ENCODE measurements at regions not wholly inside any gene's neighbourhood (a gene's known extent, or its start where the extent isn't known, plus 50 kb on each side); places are given as distances from the start of the nearest gene placed in this dataset.
A peak's percentile ranks its signal among the peaks of the same experiment; 100 is the strongest.

DNA sequence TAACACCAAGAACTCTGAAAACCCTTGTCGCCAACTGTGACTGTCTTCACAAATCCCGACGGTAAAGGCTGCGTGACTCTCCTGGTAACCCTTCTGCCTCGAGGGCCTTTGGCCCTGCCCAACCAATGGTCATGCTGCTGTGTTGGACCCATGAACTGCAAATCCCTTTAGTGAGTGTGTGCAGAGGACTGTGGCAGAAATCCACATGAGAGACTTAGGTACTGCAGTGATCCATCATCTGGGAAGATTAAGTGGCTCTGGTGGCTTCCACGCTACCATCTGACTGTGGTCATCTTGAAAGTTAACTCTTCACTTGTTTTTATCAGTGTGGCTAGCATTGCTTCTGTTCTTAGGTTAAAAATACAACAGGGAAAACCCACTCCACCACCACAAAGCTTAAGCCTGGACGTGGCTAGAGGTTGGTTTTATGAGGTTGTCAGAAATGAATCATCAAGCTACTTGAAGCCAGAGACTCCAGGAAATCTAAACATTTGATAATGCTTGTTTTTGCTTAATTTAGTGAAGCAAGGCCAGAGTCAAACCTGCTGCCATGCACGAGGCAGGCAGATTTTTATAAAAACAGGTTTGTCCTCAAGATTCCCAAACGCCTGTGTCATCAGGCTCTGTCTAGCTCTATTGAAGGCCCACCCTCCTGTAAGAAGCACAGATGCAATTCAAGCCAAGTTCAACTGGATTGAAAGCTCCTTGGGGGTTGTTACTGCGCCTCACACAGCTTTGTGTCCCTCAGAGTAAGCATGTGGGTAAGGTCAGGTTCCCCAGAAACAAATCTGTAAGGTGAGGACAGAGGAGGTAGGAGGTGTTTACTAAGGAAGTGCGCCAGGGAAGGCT lies 52.7 kb upstream of the ERCC6L2 start:
- peak; percentile 90 for DNase-seq

- no peak for DNase-seq
These were observed 53.5 kb upstream of the ERCC6L2 start for GRCh38 chr9:95822015-95822414.

- no peak for DNase-seq
These were observed 55.4 kb upstream of the ERCC6L2 start for GRCh38 chr9:95820074-95820473.

- DNase-seq = no peak
These were observed 55.9 kb upstream of the ERCC6L2 start for GRCh38 chr9:95819636-95820035.

GRCh38 chr9:95817205-95817604 lies 58.3 kb upstream of the ERCC6L2 start:
- no peak for DNase-seq

- no peak for DNase-seq
These were observed 58.8 kb upstream of the ERCC6L2 start for GRCh38 chr9:95816716-95817115.

GRCh38 chr9:95815961-95816360 lies 59.5 kb upstream of the ERCC6L2 start:
- DNase-seq = no peak

DNA sequence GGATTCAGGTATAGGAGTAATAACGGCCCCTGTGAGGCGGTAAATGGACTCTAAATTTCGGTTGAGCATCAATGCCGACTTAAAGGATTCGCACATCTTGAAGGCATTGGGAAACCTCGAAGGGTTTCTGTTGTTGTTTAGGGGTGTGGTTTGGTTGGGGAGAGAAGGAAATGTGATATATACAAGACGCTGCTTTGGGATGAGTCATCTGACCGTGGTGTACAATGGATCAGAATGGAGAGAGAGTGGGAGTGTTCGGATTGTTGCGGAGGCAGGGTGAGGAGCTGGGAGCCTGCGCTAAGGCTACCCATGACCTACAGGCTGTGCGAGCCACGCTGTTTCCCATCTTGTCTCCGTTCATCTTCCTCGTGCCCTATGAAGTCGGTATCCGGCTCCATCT lies 60.4 kb upstream of the ERCC6L2 start:
- no peak for DNase-seq

GRCh38 chr9:95813923-95814322 lies 61.6 kb upstream of the ERCC6L2 start:
- no peak for DNase-seq

- DNase-seq = no peak
These were observed 64.7 kb upstream of the ERCC6L2 start for GRCh38 chr9:95810814-95811213.

- no peak for DNase-seq
These were observed 65.4 kb upstream of the ERCC6L2 start for GRCh38 chr9:95810133-95810532.

- DNase-seq = no peak
These were observed 65.8 kb upstream of the ERCC6L2 start for GRCh38 chr9:95809686-95810085.

DNA sequence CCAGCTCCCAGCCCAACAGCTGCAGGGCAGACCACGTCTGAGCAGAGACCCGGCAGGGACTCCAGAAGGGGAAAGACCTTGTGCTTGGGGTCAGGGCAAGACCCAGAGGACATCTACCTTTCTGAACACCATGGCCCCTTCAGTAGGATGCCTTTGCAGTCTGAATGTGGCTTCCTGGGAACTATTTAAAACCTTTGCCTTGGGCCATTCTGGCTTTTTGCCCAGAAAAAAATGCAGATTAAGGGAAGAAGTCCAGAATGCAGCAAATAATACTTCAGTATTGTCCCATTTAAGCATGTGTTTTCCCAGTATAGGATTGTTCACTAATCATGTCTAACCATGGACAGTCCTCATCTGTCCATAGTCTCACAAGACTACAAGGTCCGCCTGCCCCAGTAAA lies 67.5 kb upstream of the ERCC6L2 start:
- DNase-seq = no peak

GRCh38 chr9:95807326-95807947 lies 68.1 kb upstream of the ERCC6L2 start:
- no peak for DNase-seq

GRCh38 chr9:95803197-95803596 lies 72.3 kb upstream of the ERCC6L2 start:
- DNase-seq = no peak

GRCh38 chr9:95801797-95802196 lies 73.7 kb upstream of the ERCC6L2 start:
- no peak for DNase-seq

GRCh38 chr9:95796029-95796428 lies 79.5 kb upstream of the ERCC6L2 start:
- DNase-seq = no peak

- DNase-seq = no peak
These were observed 81.3 kb upstream of the ERCC6L2 start for GRCh38 chr9:95793924-95794828.

DNA sequence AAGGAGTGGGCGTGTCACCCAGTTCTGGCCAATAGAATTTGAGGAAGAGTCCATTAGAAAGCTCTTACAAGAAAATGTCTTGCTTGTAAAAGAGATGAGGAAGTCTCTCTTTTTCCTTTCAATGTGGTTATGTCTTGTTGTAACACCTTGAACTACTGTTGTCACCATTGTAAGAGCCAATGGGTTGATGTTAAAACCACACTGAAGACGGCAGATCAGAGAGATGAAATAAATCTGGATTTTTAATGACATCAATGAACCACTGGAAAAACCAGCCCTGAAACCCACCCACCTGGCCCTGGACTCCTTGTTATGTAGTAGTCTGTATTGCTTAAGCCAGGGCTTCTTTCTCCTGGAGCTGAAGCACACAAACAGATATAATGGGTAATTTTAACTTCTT lies 83.8 kb upstream of the ERCC6L2 start:
- DNase-seq = no peak

DNA sequence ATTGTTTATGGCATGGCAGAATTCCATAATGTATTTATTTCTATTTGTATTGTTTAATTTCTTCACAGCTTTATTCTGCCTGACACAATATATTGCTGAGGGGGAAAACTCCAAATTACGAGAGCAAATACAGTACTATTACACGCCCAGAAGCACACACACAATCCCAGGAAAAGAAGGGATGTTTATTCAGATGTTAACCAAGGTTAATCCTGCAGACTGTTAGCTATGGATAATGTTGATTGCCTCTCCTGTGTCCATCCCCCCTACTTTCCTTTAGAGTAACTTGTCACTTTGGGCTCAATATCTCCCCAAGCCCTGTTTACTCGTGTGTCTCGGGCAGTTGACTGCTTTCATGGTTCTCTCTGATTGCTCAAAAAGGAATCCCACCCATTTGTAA lies 84.2 kb upstream of the ERCC6L2 start:
- no peak for DNase-seq

DNA sequence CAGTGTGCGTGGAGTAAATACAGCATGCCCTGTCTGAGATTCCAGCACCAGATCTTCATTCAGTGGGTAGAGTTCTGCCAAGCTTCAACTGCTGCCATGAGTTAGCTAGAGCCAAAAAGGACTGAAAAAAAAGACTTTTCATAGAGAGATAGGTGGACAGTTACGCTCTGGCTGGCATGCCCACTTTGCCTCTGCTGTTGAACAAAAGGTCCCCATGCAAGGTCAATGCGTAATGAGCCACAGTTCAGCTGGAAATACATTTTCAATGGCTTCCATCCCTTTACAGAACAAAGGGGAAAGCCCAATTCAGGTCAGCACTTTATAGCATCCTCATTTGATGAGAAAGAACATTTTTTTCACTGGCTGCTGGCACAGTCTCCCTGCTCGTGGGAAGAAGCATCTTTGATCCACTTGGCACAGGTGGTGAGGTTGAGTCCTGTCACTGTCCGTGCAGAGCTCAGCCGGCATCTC lies 86.9 kb upstream of the ERCC6L2 start:
- no peak for DNase-seq

DNA sequence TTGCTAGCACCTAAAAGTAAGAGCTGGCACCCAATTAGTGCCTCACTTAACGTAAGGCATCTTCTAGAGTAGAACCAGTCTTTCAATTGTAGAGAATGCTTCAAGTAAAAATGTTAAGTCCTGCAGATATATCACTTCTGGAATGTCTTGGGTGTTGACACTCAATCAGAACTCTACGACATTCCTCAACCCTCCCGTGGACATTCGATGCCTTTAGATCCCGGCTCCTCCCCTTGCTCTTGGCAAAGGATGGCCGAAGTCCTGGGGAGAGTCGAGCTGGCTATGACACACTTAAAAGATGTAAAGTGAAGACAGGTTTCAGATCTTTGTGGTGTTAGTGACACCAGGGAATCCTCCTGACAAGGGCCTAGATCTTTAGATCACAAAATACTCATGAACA lies 87.5 kb upstream of the ERCC6L2 start:
- no peak for DNase-seq

DNA sequence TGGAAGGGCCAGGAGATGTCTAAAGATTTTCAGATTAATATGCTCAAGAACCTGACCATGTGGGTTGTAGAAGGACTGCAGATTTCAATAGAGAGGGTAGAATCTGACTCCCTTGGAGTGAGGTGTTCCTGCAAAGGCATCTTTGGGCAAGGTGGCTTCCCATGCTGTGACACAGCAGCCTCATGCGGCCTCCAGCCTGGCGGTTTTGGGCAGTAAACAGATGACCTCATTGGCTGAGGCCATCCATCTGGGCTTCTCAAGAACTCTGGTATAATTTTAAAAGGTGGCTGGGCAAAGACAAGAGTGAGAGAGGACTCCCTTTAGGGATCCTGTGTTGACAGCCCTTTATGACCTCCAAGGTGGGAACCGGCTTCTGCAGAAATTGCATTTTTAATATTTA lies 90.3 kb upstream of the ERCC6L2 start:
- no peak for DNase-seq

Data from activated CD4-positive, alpha-beta T cell treated with anti-CD3 and anti-CD28 coated beads, Interleukin-10, Interleukin-2, amounts not matched to agents 100 ng/mL and 50 ng/mL, durations not matched to agents 16 hours and 8 hours (primary cell).